ENCODE measurements at regions not wholly inside any gene's neighbourhood (a gene's known extent, or its start where the extent isn't known, plus 50 kb on each side); places are given as distances from the start of the nearest gene placed in this dataset.

DNA sequence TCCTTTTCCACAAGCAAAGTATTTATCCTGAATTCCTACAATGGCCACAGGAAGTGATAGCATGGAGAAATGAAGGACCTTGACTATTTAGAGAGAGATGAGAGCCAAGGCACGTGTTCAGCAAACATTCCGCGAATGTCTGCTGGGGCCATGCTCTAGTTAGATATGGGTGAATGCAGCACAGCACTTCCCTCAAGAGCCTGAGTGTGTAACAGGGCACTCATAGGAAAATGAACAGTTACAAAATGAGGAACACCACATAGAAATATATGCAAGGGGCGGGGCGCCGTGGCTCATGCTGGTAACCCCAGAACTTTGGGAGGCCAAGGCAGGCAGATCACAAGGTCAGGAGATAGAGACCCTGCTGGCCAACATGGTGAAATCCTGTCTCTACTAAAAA lies 406.9 kb downstream of the NR2F2 start:
- DNase-seq (ENCODE audit: extremely low spot score) = no peak
- CTCF ChIA-PET = no interaction called here
- POLR2A ChIA-PET = no interaction called here
- TF ChIP-seq, protein P1, sequence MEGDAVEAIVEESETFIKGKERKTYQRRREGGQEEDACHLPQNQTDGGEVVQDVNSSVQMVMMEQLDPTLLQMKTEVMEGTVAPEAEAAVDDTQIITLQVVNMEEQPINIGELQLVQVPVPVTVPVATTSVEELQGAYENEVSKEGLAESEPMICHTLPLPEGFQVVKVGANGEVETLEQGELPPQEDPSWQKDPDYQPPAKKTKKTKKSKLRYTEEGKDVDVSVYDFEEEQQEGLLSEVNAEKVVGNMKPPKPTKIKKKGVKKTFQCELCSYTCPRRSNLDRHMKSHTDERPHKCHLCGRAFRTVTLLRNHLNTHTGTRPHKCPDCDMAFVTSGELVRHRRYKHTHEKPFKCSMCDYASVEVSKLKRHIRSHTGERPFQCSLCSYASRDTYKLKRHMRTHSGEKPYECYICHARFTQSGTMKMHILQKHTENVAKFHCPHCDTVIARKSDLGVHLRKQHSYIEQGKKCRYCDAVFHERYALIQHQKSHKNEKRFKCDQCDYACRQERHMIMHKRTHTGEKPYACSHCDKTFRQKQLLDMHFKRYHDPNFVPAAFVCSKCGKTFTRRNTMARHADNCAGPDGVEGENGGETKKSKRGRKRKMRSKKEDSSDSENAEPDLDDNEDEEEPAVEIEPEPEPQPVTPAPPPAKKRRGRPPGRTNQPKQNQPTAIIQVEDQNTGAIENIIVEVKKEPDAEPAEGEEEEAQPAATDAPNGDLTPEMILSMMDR (IDR thresholded peaks at IDR 0.05; ENCODE audit: control extremely low read depth, extremely low read depth, low read depth, missing control alignments) = no peak

DNA sequence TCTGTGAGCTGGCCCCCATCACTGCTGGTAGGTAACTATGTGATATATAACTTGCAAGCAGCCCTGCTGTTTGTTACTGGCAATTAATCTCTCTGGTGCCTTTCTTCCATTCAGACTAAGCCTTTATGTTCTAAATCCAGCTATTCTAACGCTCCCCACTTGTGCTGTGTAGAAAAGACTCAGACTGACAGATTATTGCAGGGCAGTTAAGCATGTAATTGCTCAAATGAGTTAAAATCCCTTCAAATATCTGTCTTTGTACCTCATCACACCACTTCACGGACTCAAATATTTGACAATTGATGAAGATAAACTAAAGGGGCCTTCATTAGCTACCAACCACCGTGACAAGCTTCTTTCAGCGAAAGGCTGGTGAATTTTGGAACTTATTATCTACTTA lies 416.2 kb downstream of the NR2F2 start:
- ChIA-PET CTCF (interaction anchor here (1.9 kb wide), 1 partner anchor 68 kb away, joined by 4 read pairs; no protein-coding TSS in a partner anchor), POLR2A (no interaction called here)
- no peak for DNase-seq (ENCODE audit: extremely low spot score)

DNA sequence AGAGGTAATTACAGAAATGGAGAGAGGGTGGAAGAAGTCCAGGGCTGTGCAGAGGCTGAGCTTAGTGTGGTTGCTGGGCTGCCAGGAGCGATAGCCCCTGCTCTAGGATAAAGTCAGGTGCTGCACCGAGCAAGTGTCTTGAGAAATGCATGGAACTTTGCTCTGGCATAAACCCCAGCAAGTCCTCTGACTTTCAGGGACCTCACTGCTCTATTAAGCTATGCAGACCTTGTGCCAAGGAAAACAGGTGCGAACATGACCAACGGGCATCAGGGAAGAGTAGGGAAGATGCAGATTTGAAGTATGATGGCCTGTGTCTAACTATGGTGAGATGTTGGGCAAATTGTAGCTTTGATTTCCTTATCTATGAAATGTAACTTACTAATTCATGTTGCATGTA lies 416.8 kb downstream of the NR2F2 start:
- ChIA-PET CTCF (interaction anchor here (0.8 to 1.9 kb wide), 2 partner anchors 30 to 68 kb away, joined by 3 to 4 read pairs; no protein-coding TSS in a partner anchor), POLR2A (no interaction called here)
- TF ChIP-seq, protein P1 (IDR thresholded peaks at IDR 0.05; ENCODE audit: control extremely low read depth, extremely low read depth, low read depth, missing control alignments) = no peak
- no peak for DNase-seq (ENCODE audit: extremely low spot score)

More for the DNA sequence above, 416.2 kb downstream of the NR2F2 start:
- TF ChIP-seq, protein P1 (IDR thresholded peaks at IDR 0.05; ENCODE audit: control extremely low read depth, extremely low read depth, low read depth, missing control alignments) = no peak

DNA sequence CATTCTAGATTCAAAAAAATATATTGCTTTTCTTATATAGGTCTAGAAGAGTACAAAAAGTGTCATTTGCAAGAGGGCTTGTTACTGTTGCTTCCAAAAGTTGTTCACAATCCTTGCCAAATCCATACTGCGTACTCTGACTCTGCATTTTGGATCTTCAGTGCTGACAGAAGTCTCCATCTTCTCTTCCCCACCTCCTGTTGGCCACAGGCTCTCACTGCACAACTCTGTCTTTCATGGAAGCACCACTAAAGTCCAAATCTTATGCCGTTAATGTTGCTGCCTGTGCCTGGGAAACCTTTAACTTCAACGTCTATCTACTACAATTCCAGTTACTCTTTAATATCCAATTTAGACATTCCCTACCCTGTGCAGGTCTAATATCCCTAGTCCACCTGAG lies 419.9 kb downstream of the NR2F2 start:
- TF ChIP-seq, protein P1 (IDR thresholded peaks at IDR 0.05; ENCODE audit: control extremely low read depth, extremely low read depth, low read depth, missing control alignments) = no peak
- ChIA-PET POLR2A (no interaction called here), CTCF (no interaction called here)
- DNase-seq (ENCODE audit: extremely low spot score) = no peak

DNA sequence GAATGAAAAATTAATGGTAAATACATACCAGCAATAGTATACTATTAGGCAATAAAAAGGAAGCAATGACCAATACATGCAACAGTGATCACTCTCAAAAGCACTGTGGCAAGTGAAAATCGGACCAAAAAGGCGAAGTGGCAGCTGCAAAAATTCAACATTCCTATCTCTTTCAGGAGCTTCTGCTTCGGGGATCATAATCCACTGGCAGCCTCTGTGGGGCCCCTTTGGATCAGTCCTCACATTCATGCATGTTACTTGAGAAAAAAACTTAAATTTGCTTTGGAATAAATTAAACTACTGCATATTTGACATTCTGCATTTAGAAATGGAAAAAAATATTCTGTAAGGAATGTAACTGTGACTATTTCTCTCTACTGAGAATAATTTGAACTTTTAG lies 425.6 kb downstream of the NR2F2 start:
- no peak for DNase-seq (ENCODE audit: extremely low spot score)
- ChIA-PET CTCF (interaction anchor here (1.3 kb wide), 1 partner anchor 11 kb away, joined by 3 read pairs; no protein-coding TSS in a partner anchor), POLR2A (no interaction called here)
- TF ChIP-seq, protein P1 (IDR thresholded peaks at IDR 0.05; ENCODE audit: control extremely low read depth, extremely low read depth, low read depth, missing control alignments) = no peak

DNA sequence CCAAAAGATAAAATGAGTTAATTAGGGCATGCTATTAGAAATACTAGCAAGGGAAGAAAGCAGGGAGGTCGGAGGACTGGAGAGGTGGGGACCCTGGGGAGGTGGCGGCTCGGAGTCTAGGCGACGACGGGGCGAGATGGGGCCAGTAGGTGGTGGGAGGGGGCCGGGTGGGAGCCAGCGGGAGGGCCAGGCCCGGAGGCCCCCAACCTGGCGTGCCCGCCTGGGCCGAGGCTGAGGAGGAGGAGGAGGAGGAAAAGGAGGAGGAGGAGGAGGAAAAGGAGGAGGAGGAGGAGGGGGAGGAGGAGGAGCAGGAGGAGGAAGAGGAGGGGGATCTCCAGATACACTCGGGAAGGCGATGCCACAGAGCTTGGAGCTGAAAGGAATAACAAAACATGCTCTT lies 426.2 kb downstream of the NR2F2 start:
- CTCF ChIA-PET = no interaction called here
- DNase-seq (ENCODE audit: extremely low spot score) = no peak

More for the DNA sequence above, 426.2 kb downstream of the NR2F2 start:
- POLR2A ChIA-PET = no interaction called here
- TF ChIP-seq, protein P1 (IDR thresholded peaks at IDR 0.05; ENCODE audit: control extremely low read depth, extremely low read depth, low read depth, missing control alignments) = no peak

All from GM10248 (cell line).